ENCODE measurements at regions not wholly inside any gene's neighbourhood (a gene's known extent, or its start where the extent isn't known, plus 50 kb on each side); places are given as distances from the start of the nearest gene placed in this dataset.

DNA sequence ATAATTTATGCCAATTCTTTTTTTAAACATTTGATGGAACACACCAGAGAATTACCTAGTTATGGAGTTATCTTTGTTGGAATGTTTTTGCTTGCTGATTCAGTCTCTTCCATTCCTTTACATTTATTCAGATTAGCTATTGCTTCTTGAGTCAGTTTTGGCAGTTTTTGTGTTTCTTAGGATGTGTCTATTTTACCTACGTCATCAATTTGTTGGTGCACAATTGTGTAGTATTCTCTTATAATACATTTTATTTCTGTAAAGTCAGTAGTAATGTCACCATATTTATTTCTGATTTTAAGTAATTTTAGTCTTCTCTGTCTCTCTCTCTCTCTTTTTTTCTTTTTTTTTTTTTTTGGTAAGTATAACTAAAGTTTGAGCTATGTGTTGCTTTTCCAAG lies 929.5 kb upstream of the RAG2 start:
- Mint-ChIP-seq H3K27ac (no peak overlapping the region), H3K4me1 (peaks cover 4% of the 10 kb centered on the region in 2 experiments), H3K9me3 (peaks cover 27 to 30% of the 10 kb centered on the region in 2 experiments), H3K27me3 (ENCODE audit: low read depth) (no peaks in the 10 kb centered on the region), H3K36me3 (ENCODE audit: insufficient read depth in 1 of 3, low read depth in 3 of 3) (peaks cover 15 to 28% (median 19%) of the 10 kb centered on the region in 3 experiments), H3K4me3 (no peak overlapping the region)
- no CpG with 5 or more reads among the region's 1 CpG for WGBS (ENCODE audit: extremely low coverage, insufficient read length, low lambda C conversion rate)
- TF ChIP-seq, protein P1, sequence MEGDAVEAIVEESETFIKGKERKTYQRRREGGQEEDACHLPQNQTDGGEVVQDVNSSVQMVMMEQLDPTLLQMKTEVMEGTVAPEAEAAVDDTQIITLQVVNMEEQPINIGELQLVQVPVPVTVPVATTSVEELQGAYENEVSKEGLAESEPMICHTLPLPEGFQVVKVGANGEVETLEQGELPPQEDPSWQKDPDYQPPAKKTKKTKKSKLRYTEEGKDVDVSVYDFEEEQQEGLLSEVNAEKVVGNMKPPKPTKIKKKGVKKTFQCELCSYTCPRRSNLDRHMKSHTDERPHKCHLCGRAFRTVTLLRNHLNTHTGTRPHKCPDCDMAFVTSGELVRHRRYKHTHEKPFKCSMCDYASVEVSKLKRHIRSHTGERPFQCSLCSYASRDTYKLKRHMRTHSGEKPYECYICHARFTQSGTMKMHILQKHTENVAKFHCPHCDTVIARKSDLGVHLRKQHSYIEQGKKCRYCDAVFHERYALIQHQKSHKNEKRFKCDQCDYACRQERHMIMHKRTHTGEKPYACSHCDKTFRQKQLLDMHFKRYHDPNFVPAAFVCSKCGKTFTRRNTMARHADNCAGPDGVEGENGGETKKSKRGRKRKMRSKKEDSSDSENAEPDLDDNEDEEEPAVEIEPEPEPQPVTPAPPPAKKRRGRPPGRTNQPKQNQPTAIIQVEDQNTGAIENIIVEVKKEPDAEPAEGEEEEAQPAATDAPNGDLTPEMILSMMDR (conservative IDR thresholded peaks at IDR 0.05): no peak
- H3K14ac ChIP-seq (ENCODE audit: insufficient read depth, low read length): no peak overlapping the region
- no peaks in the 10 kb centered on the region for H3K23me2 ChIP-seq (ENCODE audit: insufficient read length, low read depth, low read length, poor library complexity, severe bottlenecking)
- H3K27me3 ChIP-seq (ENCODE audit: insufficient read depth, low read length): no peaks in the 10 kb centered on the region
- no peak overlapping the region for H2BK15ac ChIP-seq (ENCODE audit: low read depth, low read length)
- H4K20me1 ChIP-seq (ENCODE audit: control insufficient read depth, insufficient read depth, insufficient read length): no peaks in the 10 kb centered on the region
- H3K4ac ChIP-seq (ENCODE audit: low read depth, low read length): no peak overlapping the region
- no peak overlapping the region for H4K5ac ChIP-seq (ENCODE audit: insufficient read length, low read depth, low read length)
- no peak overlapping the region for H3T11ph ChIP-seq (ENCODE audit: low read length)
- H3K9me3 ChIP-seq (ENCODE audit: control insufficient read depth, low read depth, low read length): peaks cover 8% of the 10 kb centered on the region
- H2AK5ac ChIP-seq (ENCODE audit: insufficient read length, low read length): no peak overlapping the region
- no peaks in the 10 kb centered on the region for H3K79me2 ChIP-seq (ENCODE audit: insufficient read depth, low read length)
- H3K56ac ChIP-seq (ENCODE audit: insufficient read length, low read depth, low read length): no peak overlapping the region
- no peak overlapping the region for H2BK12ac ChIP-seq (ENCODE audit: insufficient read length, low read depth, low read length)
- no peak overlapping the region for H4K8ac ChIP-seq (replicated peaks; ENCODE audit: insufficient read length, low read depth, low read length)
- no peak overlapping the region for H3K9ac ChIP-seq (ENCODE audit: extremely low read depth, insufficient read length, low read length)
- H2BK120ac ChIP-seq (ENCODE audit: low read depth, low read length, poor library complexity, severe bottlenecking): no peak overlapping the region
- no peaks in the 10 kb centered on the region for H3K4me1 ChIP-seq (ENCODE audit: insufficient read depth, low read length)
- no peak overlapping the region for H3K4me2 ChIP-seq (ENCODE audit: insufficient read depth, insufficient read length, low read length)
- no peak overlapping the region for H4K91ac ChIP-seq (ENCODE audit: insufficient read length, low read depth, low read length)
- no peaks in the 10 kb centered on the region for H3K79me1 ChIP-seq (ENCODE audit: insufficient read depth, low read depth, low read length, poor library complexity, severe bottlenecking)
- no peak overlapping the region for H3K27ac ChIP-seq (ENCODE audit: insufficient read length, low read depth, low read length)
- no peak overlapping the region for H2AFZ ChIP-seq (ENCODE audit: low read length)
- H2BK20ac ChIP-seq (ENCODE audit: low read depth, low read length, poor library complexity, severe bottlenecking): no peak overlapping the region
- no peak overlapping the region for H3K18ac ChIP-seq (ENCODE audit: insufficient read length, low read depth, low read length)
- H3K23ac ChIP-seq (ENCODE audit: insufficient read length, low read depth, low read length): no peak overlapping the region
- no peak for DNase-seq
- H2BK5ac ChIP-seq (ENCODE audit: insufficient read length, low read length): no peak overlapping the region
